ENCODE measurements at regions not wholly inside any gene's neighbourhood (a gene's known extent, or its start where the extent isn't known, plus 50 kb on each side); places are given as distances from the start of the nearest gene placed in this dataset.

DNA sequence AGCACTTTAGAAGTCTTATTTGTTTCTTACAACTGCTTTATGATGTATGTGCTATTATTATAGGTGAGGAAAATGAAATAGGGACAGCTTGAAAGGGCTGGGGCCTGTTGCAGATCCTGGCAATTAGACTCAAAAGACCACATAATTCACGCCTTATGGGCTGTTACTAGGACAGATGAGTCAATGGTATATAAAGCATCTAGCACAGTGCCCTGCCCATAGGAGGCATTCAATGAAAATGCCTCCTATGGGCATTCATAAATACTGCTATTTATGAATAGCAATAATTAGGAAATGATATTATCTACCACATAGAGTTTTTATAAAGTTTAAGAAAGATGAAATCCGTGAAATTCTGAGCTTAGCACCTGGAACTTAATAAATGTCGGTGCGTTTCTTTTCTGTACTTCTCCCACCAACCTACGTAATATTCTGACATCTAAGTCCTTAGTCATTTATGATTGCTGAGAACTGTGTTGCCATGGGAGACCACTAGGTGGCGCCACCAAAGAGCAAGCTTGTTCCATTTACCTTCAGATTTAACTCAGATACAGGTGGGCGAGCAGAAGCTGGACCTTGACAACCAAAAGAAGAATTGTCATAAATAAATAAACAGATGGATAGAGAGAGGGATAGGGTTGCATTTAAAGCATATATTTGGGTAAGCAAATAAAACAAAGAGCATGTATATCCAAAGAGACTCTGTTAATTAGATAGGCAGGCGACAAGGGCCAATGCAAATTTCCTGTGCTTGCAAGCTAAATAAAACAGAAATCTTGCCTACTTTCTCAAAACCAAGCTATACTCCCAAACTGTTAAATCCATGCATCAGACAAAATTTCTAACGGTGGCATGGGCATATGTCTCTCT is 699.9 kb downstream of the INHBA start:
- TF ChIP-seq TAF1 (IDR thresholded peaks at IDR 0.05; ENCODE audit: low read depth, low read length) (no peak), SAP30 (IDR thresholded peaks at IDR 0.05; ENCODE audit: insufficient read depth, insufficient replicate concordance, low read length) (no peak), SIN3A (conservative IDR thresholded peaks at IDR 0.05 in 1 of 2, IDR thresholded peaks at IDR 0.05 in 1 of 2; ENCODE audit: low read depth in 1 of 2, low read length in 2 of 2) (no peak), POLR2AphosphoS5 (IDR thresholded peaks at IDR 0.05; ENCODE audit: low read depth, low read length) (no peak), CBX5 (IDR thresholded peaks at IDR 0.05; ENCODE audit: low read depth, low read length) (no peak), EZH2 (IDR thresholded peaks at IDR 0.05; ENCODE audit: low read depth, low read length, severe bottlenecking) (no peak), SIRT6 (IDR thresholded peaks at IDR 0.05; ENCODE audit: low read length) (no peak), RBBP5 (IDR thresholded peaks at IDR 0.05; ENCODE audit: borderline replicate concordance, low read depth, low read length) (no peak), BRCA1 (IDR thresholded peaks at IDR 0.05; ENCODE audit: low read depth, low read length) (no peak), GABPA (IDR thresholded peaks at IDR 0.05; ENCODE audit: borderline replicate concordance, insufficient read depth, low read length) (no peak)
- TF ChIP-seq, protein P1, sequence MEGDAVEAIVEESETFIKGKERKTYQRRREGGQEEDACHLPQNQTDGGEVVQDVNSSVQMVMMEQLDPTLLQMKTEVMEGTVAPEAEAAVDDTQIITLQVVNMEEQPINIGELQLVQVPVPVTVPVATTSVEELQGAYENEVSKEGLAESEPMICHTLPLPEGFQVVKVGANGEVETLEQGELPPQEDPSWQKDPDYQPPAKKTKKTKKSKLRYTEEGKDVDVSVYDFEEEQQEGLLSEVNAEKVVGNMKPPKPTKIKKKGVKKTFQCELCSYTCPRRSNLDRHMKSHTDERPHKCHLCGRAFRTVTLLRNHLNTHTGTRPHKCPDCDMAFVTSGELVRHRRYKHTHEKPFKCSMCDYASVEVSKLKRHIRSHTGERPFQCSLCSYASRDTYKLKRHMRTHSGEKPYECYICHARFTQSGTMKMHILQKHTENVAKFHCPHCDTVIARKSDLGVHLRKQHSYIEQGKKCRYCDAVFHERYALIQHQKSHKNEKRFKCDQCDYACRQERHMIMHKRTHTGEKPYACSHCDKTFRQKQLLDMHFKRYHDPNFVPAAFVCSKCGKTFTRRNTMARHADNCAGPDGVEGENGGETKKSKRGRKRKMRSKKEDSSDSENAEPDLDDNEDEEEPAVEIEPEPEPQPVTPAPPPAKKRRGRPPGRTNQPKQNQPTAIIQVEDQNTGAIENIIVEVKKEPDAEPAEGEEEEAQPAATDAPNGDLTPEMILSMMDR (IDR thresholded peaks at IDR 0.05; ENCODE audit: control extremely low read depth in 1 of 3, insufficient read depth in 1 of 3, low read depth in 1 of 3, low read length in 3 of 3): peak; percentile 33 to 87 (median 75)
